HG02870 (cell line): ENCODE measurements at regions not wholly inside any gene's neighbourhood (a gene's known extent, or its start where the extent isn't known, plus 50 kb on each side); places are given as distances from the start of the nearest gene placed in this dataset.
A peak's percentile ranks its signal among the peaks of the same experiment; 100 is the strongest.
"Not testable (repeated sequence)": the region's sequence is repeated elsewhere in the genome, so short reads cannot be mapped to it uniquely, and the experiment has no call there.

Experiments used
- ATAC-seq: cut with Tn5 transposase; IDR thresholded peaks from one replicate; pipeline ENCODE4 v1.9.1; 2021; ENCODE audit warnings: mild to moderate bottlenecking, moderate library complexity; ENCODE audit not compliant: unreplicated experiment

DNA sequence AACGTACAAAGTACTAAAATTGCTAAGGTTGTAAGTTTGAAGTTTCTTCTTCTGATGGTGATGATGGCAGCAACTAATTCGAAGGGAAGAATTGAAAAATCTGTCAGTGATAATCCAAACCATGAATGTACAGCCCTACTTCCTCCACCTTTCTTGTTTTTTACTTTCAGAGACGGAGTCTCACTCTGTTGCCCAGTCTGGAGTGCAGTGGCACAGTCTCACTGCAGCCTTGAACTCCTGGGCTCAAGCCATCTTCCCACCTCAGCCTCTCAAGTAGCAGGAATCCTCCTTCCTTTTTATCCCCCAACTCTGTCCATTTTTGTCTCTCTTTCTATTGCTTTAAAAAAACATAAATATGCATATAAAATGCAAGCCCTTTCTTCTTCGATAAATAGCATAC is 112.3 kb upstream of the SOX21 start:
- ATAC-seq = no peak

DNA sequence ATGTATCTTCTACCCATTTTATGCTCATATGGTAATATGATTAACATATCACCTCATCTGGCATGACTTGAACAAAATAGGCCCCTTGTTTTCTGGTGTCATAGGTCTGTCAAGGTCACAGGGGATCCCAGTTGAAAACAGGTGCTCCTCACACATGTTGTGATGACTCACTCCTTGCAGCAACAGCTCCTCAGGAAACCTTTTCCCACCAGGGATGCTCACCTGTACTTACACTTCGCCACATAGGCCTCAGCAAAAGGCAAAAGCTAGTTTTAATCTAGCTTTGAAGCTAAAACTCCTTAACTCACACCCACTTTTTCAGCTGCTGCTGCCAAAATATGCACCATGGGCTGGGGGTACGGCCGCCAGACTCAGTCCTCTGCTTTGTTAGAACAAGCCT is 110.0 kb upstream of the SOX21 start:
- no peak for ATAC-seq

DNA sequence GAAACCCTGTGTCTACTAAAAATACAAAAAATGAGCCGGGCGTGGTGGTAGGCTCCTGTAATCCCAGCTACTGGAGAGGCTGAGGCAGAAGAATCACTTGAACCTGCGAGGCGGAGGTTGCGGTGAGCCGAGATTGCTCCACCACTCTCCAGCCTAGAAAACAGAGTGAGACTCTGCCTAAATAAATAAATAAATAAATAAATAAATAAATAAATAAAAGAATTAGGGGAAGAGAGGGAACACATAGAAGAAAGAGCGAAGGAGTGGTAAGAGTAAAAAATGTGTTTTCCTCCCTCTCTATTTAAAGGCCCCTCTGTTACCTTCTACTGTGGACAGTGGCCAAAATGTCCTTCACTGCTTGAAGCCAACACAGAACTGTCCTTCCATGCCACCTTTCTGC is 103.9 kb upstream of the SOX21 start:
- ATAC-seq = no peak

GRCh38 chr13:94813920-94814475 is 101.7 kb upstream of the SOX21 start:
- peak; percentile 99 for ATAC-seq

- no peak for ATAC-seq
These were observed 99.4 kb upstream of the SOX21 start for GRCh38 chr13:94811753-94812152.

- no peak for ATAC-seq
These were observed 88.1 kb upstream of the SOX21 start for GRCh38 chr13:94800423-94800822.

DNA sequence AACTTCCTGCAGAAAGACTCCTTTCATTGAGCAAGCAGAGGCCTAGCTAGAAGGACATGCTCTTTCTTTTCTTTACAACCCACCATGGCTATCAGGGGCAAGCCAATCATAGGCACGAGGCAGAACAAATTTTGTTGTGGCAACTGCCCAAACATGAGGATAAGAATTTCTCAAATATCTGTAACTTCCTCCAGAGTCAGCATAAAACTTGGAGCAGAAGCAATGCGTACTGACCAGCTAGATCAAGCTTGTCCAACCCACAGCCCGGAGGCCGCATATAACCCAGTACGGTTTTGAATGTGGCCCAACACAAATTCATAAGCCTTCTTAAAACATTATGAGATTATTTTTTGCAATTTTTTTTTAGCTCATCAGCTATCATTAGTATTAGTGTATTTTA is 87.0 kb upstream of the SOX21 start:
- no peak for ATAC-seq

- ATAC-seq = no peak
These were observed 86.4 kb upstream of the SOX21 start for GRCh38 chr13:94798738-94799137.

DNA sequence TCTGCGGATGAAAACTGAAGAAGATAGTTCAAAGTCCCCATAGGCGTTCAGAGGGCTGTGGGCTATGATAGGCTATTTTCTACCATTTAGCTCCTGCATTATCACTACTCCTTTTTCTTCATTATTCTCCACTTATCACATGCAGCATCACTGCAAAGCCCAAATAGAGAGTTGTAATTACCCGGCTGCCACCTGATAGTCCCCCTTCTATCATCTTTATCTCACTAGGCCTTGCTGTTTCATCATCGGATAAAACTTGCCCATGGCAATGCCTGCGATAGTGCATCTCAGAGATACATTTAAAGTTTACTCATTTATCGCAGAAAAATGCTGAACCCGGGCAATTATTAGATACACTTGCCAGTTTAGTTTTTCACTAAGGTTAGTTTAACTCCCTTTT is 82.9 kb upstream of the SOX21 start:
- ATAC-seq = no peak

DNA sequence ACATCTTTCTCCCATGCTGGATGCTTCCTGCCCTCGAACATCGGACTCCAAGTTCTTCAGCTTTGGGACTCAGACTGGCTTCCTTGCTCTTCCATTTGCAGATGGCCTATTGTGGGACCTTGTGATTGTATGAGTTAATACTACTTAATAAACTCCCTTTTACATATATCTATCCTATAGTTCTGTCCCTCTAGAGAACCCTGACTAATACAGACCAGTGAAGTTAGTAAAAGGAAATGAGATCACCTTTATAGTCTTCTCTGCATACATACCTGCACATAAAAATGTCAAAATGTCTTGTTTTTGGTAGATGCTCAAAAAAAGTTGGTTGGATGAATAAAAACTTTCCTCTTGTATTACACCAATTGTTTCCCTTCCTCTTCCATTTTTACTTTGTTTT is 73.9 kb upstream of the SOX21 start:
- not testable (repeated sequence) for ATAC-seq

- ATAC-seq = no peak
These were observed 71.7 kb upstream of the SOX21 start for GRCh38 chr13:94784066-94784465.

DNA sequence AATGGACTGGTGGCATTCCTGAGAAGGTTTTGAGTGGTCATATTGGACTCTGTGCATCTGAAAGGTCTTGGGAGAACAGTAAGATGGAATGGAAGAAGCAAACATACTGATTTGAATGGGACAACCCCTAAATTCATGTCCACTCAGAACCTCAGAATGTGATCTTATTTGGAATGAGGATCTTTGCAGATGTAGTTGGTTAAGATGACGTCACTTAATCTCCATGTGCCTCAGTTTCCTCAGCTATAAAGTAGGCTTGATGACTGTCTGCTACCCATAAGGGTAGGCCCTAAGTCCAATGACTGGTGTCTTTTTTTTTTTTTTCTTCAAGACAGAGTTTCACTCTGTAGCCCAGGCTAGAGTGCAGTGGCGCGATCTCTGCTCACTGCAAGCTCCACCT is 71.1 kb upstream of the SOX21 start:
- no peak for ATAC-seq

GRCh38 chr13:94780421-94780820 is 68.1 kb upstream of the SOX21 start:
- ATAC-seq = no peak

DNA sequence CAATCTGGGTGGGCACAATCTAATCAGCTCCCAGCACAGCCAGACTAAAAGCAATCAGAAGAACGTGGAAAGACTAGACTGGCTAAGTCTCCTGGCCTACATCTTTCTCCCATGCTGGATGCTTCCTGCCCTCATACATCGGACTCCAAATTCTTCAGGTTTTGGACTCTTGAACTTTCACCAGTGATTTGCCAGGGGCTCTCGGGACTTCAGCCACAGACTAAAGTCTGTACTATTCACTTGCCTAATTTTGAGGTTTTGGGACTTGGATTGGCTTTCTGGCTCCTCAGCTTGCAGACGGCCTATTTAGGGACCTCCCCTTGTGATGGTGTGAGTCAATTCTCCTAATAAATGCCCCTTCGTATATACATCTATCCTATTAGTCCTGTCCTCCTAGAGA is 66.6 kb upstream of the SOX21 start:
- no peak for ATAC-seq

DNA sequence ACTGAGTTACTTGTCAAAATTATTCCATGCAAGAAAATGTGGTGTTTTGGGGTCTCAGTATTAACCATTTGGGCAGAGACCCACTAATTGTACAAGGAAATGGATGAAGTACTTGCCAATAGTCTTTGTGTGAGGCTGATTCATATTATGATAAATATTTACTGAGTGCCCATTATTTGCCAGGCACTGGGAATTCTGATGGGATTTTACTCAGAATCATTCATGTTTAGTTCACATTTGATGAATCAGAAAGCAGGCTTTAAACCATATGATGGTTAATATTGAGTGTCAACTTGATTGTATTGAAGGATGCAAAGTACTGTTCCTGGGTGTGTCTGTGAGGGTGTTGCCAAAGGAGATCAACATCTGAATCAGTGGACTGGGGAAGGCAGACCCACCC is 66.2 kb upstream of the SOX21 start:
- no peak for ATAC-seq

DNA sequence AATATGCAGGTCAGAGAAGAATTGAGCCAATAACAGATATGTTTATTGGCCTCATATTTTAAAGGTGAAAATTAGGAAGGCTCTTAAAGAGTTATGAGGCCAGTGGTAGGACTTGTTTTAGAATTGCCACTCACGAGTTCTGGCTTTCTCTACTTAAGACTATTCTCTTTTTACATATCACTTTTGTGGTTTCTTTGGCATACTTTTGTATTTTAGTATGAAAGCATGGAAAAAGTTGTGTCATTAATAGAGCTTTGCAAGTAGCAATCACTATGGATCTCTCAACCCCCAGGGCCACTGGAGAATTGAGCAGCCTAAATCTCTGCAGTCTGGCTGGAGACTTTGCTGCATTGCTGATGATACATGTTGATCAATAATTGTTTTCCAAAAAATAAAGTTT is 64.6 kb upstream of the SOX21 start:
- ATAC-seq = no peak

DNA sequence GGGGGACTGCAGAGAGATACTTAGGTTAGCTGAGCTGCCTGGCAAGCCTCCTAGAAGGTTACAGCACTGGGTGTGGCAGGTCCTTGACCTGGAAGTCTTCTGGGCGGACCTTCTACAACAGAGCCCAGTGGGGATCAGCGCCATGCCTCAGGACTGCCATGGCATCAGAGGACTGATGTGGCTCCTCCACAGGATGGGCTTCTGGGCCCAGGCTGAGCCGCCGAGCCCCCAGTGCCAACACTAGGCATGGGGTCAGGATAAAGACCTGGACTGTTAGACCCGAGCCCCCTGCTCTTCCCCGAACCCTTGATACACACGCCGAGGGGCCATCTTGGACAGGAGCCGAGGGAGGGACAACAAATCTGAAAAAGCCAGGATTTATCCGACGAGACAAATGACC is 64.0 kb upstream of the SOX21 start:
- no peak for ATAC-seq

DNA sequence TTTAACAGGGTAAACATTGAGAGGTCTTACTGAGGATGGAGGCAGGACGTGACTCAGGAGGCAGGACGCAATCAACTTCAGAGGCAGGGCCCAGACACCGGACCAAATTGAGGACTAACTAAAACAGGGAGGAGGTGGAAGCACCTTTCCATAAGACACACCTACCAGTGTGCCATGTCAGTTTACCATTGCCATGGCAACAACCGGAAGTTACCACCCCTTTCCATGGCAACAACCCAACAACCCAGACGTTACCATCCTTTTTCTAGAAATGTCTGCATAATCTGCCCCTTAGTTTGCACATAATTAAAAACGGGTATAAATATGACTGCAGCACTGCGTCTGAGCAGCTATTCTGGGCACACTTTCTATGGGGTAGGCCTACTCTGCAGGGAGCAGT is 53.5 kb upstream of the SOX21 start:
- no peak for ATAC-seq

GRCh38 chr13:94764576-94765321 is 52.4 kb upstream of the SOX21 start:
- ATAC-seq = no peak
